ENCODE measurements at regions not wholly inside any gene's neighbourhood (a gene's known extent, or its start where the extent isn't known, plus 50 kb on each side); places are given as distances from the start of the nearest gene placed in this dataset.

DNA sequence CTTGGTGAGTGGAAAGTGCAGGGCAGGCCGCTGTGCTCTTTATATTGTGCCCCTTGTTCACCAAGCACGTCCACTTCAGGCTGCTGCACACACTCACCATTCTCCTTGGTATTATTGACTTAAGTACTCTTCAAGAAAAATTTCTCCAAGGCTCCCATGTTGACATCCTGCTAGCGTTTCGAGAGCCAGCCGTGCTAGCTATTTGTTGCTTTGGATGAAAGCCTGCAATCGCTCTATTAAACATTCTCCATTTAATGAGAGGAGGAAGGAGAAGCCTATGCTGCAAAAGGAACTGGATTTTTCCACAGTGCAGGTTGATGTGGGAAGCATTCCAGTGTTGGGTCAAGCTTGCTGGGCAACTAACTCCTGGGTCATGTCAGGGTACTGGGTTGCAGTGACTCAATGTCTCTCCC is 113.5 kb downstream of the CD83 start:
- TF ChIP-seq CTCF (IDR thresholded peaks at IDR 0.05; ENCODE audit: insufficient read depth, low read depth, low read length) (no peak), EZH2 (IDR thresholded peaks at IDR 0.05; ENCODE audit: insufficient read depth, low read length) (no peak)
